A549 (cell line): ENCODE measurements at regions not wholly inside any gene's neighbourhood (a gene's known extent, or its start where the extent isn't known, plus 50 kb on each side); places are given as distances from the start of the nearest gene placed in this dataset.

ENCODE experiments used
- CHD2 ChIP-seq: fragments of 150-350 bp; IDR thresholded peaks from 2 replicates; pipeline ENCODE4 v1.6.1; 2014; ENCODE audit warnings: low read length; ENCODE audit not compliant: partially characterized antibody
- CHD4 ChIP-seq: fragments of 200-600 bp; sonication (generic); IDR thresholded peaks from 2 replicates; pipeline ENCODE4 v1.6.1; 2016; ENCODE audit warnings: antibody characterized with exemption, mild to moderate bottlenecking, borderline replicate concordance
- CTCF ChIP-seq: fragments of >200 bp; sonication (Bioruptor Twin); formaldehyde crosslinking; IDR thresholded peaks from 3 replicates; pipeline ENCODE4 v1.5.1; 2016
- EP300 ChIP-seq, 2 experiments: fragments of >200 bp; sonication (Bioruptor Twin); formaldehyde crosslinking; IDR thresholded peaks; 2 replicates in 1 of 2; 3 replicates in 1 of 2; pipeline ENCODE4 v1.6.1; 2016 to 2017
- FOSB ChIP-seq: fragments of 250-450 bp; sonication (Bioruptor Pico); IDR thresholded peaks from 2 replicates; pipeline ENCODE4 v1.5.0; 2020; ENCODE audit warnings: mild to moderate bottlenecking, moderate library complexity
- KDM1A ChIP-seq: fragments of 200-600 bp; sonication (generic); IDR thresholded peaks from 2 replicates; pipeline ENCODE4 v1.6.1; 2016; ENCODE audit warnings: low read depth, mild to moderate bottlenecking
- MAX ChIP-seq: IDR thresholded peaks from 2 replicates; pipeline ENCODE4 v1.6.1; 2012
- NPAS2 ChIP-seq: fragments of 250-450 bp; sonication (Bioruptor Pico); IDR thresholded peaks from 2 replicates; pipeline ENCODE4 v1.8.0; 2022; ENCODE audit warnings: mild to moderate bottlenecking, moderate library complexity, borderline replicate concordance
- NR3C1 ChIP-seq: fragments of >200 bp; sonication (Bioruptor Twin); formaldehyde crosslinking; IDR thresholded peaks from 3 replicates; pipeline ENCODE4 v1.6.1; 2017
- POLR2A ChIP-seq: IDR thresholded peaks from 2 replicates; pipeline ENCODE4 v1.6.1; 2012; ENCODE audit warnings: mild to moderate bottlenecking, low read length
- RAD21 ChIP-seq, 2 experiments: fragments of >200 bp in 1 of 2; sonication (Bioruptor Twin) in 1 of 2; formaldehyde crosslinking in 1 of 2; IDR thresholded peaks in 1 of 2; conservative IDR thresholded peaks in 1 of 2; 2 replicates in 1 of 2; 3 replicates in 1 of 2; pipeline ENCODE4 v1.6.1; 2012 to 2018; ENCODE audit warnings: inconsistent platforms in 1 of 2
- RFX5 ChIP-seq: fragments of 450-650 bp; IDR thresholded peaks from 2 replicates; pipeline ENCODE4 v1.7.1; 2014; ENCODE audit warnings: antibody characterized with exemption, mild to moderate bottlenecking, moderate library complexity
- USF2 ChIP-seq: fragments of 450-650 bp; IDR thresholded peaks from 2 replicates; pipeline ENCODE4 v1.6.1; 2014; ENCODE audit warnings: antibody characterized with exemption
- ZFP36 ChIP-seq: fragments of 450-650 bp; IDR thresholded peaks from 2 replicates; pipeline ENCODE4 v1.6.1; 2014; ENCODE audit warnings: borderline replicate concordance; ENCODE audit not compliant: partially characterized antibody

- TF ChIP-seq POLR2A (no peak), CTCF (no peak), CHD4 (no peak), CHD2 (no peak), RFX5 (no peak), USF2 (no peak), EP300 (IDR thresholded peaks at IDR 0.05) (no peak), NPAS2 (no peak), ZFP36 (no peak), FOSB (CRISPR knock-in tag) (no peak), KDM1A (no peak), NR3C1 (no peak), RAD21 (conservative IDR thresholded peaks at IDR 0.05 in 1 of 2, IDR thresholded peaks at IDR 0.05 in 1 of 2) (no peak), MAX (no peak)
Measured at GRCh38 chr1:177591155-177591554, 378.7 kb downstream of the SEC16B start.
